ENCODE measurements at regions not wholly inside any gene's neighbourhood (a gene's known extent, or its start where the extent isn't known, plus 50 kb on each side); places are given as distances from the start of the nearest gene placed in this dataset.

- Mint-ChIP-seq H3K9me3 (peaks cover 1% of the 10 kb centered on the region), H3K27ac (no peak overlapping the region), H3K4me1 (no peaks in the 10 kb centered on the region), H3K36me3 (no peaks in the 10 kb centered on the region), H3K27me3 (no peaks in the 10 kb centered on the region), H3K4me3 (no peak overlapping the region)
- DNase-seq: no peak
These were observed 85.3 kb upstream of the MAF start for GRCh38 chr16:79685871-79686270.

GRCh38 chr16:79679334-79679733, 78.8 kb upstream of the MAF start:
- Mint-ChIP-seq H3K4me3 (no peak overlapping the region), H3K27me3 (no peaks in the 10 kb centered on the region), H3K27ac (no peak overlapping the region), H3K36me3 (no peaks in the 10 kb centered on the region), H3K4me1 (no peaks in the 10 kb centered on the region), H3K9me3 (no peaks in the 10 kb centered on the region)
- no peak for DNase-seq

GRCh38 chr16:79677799-79678530, 77.4 kb upstream of the MAF start:
- Mint-ChIP-seq H3K4me3 (no peak overlapping the region), H3K4me1 (no peaks in the 10 kb centered on the region), H3K36me3 (no peaks in the 10 kb centered on the region), H3K27ac (no peak overlapping the region), H3K27me3 (no peaks in the 10 kb centered on the region), H3K9me3 (no peaks in the 10 kb centered on the region)
- DNase-seq: no peak

- H3K27ac Mint-ChIP-seq: no peak overlapping the region
- no peaks in the 10 kb centered on the region for H3K36me3 Mint-ChIP-seq
- DNase-seq: no peak
- H3K27me3 Mint-ChIP-seq: no peaks in the 10 kb centered on the region
- H3K4me1 Mint-ChIP-seq: no peaks in the 10 kb centered on the region
- H3K9me3 Mint-ChIP-seq: peaks cover 4% of the 10 kb centered on the region
- no peak overlapping the region for H3K4me3 Mint-ChIP-seq
These were observed 73.1 kb upstream of the MAF start for GRCh38 chr16:79673635-79674034.

- Mint-ChIP-seq H3K36me3 (no peaks in the 10 kb centered on the region), H3K27ac (no peak overlapping the region), H3K4me3 (no peak overlapping the region), H3K27me3 (no peaks in the 10 kb centered on the region), H3K4me1 (no peaks in the 10 kb centered on the region), H3K9me3 (peaks cover 4% of the 10 kb centered on the region)
- no peak for DNase-seq
These were observed 72.0 kb upstream of the MAF start for GRCh38 chr16:79672524-79672923.

GRCh38 chr16:79668502-79668901, 68.0 kb upstream of the MAF start:
- no peak for DNase-seq
- Mint-ChIP-seq H3K4me3 (no peak overlapping the region), H3K4me1 (no peaks in the 10 kb centered on the region), H3K36me3 (no peaks in the 10 kb centered on the region), H3K27ac (no peak overlapping the region), H3K9me3 (peaks cover 4% of the 10 kb centered on the region), H3K27me3 (no peaks in the 10 kb centered on the region)

GRCh38 chr16:79665970-79666369, 65.4 kb upstream of the MAF start:
- Mint-ChIP-seq H3K4me3 (no peak overlapping the region), H3K27me3 (no peaks in the 10 kb centered on the region), H3K9me3 (peaks cover 7% of the 10 kb centered on the region)

GRCh38 chr16:79664407-79664806, 63.9 kb upstream of the MAF start:
- Mint-ChIP-seq H3K4me1 (no peaks in the 10 kb centered on the region), H3K4me3 (no peak overlapping the region), H3K27ac (no peak overlapping the region), H3K27me3 (no peaks in the 10 kb centered on the region), H3K36me3 (no peaks in the 10 kb centered on the region), H3K9me3 (peaks cover 7% of the 10 kb centered on the region)
- no peak for DNase-seq

More at GRCh38 chr16:79665970-79666369, 65.4 kb upstream of the MAF start:
- no peak overlapping the region for H3K27ac Mint-ChIP-seq
- no peaks in the 10 kb centered on the region for H3K4me1 Mint-ChIP-seq
- no peaks in the 10 kb centered on the region for H3K36me3 Mint-ChIP-seq
- DNase-seq: no peak

GRCh38 chr16:79662669-79663313, 62.3 kb upstream of the MAF start:
- Mint-ChIP-seq H3K4me3 (no peak overlapping the region), H3K9me3 (peaks cover 3% of the 10 kb centered on the region), H3K36me3 (no peaks in the 10 kb centered on the region), H3K4me1 (no peaks in the 10 kb centered on the region), H3K27me3 (no peaks in the 10 kb centered on the region), H3K27ac (no peak overlapping the region)
- DNase-seq: no peak

- peaks cover 3% of the 10 kb centered on the region for H3K9me3 Mint-ChIP-seq
- H3K36me3 Mint-ChIP-seq: no peaks in the 10 kb centered on the region
- H3K27me3 Mint-ChIP-seq: no peaks in the 10 kb centered on the region
These were observed 61.6 kb upstream of the MAF start for GRCh38 chr16:79662122-79662521.

GRCh38 chr16:79661578-79661977, 61.0 kb upstream of the MAF start:
- H3K27me3 Mint-ChIP-seq: no peaks in the 10 kb centered on the region
- H3K4me1 Mint-ChIP-seq: no peaks in the 10 kb centered on the region
- H3K36me3 Mint-ChIP-seq: no peaks in the 10 kb centered on the region
- no peak for DNase-seq
- H3K4me3 Mint-ChIP-seq: no peak overlapping the region
- H3K27ac Mint-ChIP-seq: no peak overlapping the region
- peaks cover 3% of the 10 kb centered on the region for H3K9me3 Mint-ChIP-seq

More at GRCh38 chr16:79662122-79662521, 61.6 kb upstream of the MAF start:
- Mint-ChIP-seq H3K27ac (no peak overlapping the region), H3K4me1 (no peaks in the 10 kb centered on the region), H3K4me3 (no peak overlapping the region)
- no peak for DNase-seq

- no peak overlapping the region for H3K27ac Mint-ChIP-seq
- H3K4me1 Mint-ChIP-seq: no peaks in the 10 kb centered on the region
- no peak for DNase-seq
- no peaks in the 10 kb centered on the region for H3K36me3 Mint-ChIP-seq
- peaks cover 3% of the 10 kb centered on the region for H3K9me3 Mint-ChIP-seq
- H3K4me3 Mint-ChIP-seq: no peak overlapping the region
- H3K27me3 Mint-ChIP-seq: no peaks in the 10 kb centered on the region
These were observed 58.8 kb upstream of the MAF start for GRCh38 chr16:79659344-79659743.

GRCh38 chr16:79658301-79659033, 57.9 kb upstream of the MAF start:
- no peaks in the 10 kb centered on the region for H3K27me3 Mint-ChIP-seq
- no peaks in the 10 kb centered on the region for H3K36me3 Mint-ChIP-seq
- DNase-seq: no peak
- no peak overlapping the region for H3K4me3 Mint-ChIP-seq
- H3K9me3 Mint-ChIP-seq: peaks cover 3% of the 10 kb centered on the region
- no peaks in the 10 kb centered on the region for H3K4me1 Mint-ChIP-seq
- no peak overlapping the region for H3K27ac Mint-ChIP-seq

GRCh38 chr16:79656553-79657115, 56.1 kb upstream of the MAF start:
- DNase-seq: no peak
- Mint-ChIP-seq H3K27ac (no peak overlapping the region), H3K4me1 (no peaks in the 10 kb centered on the region), H3K4me3 (no peak overlapping the region), H3K27me3 (no peaks in the 10 kb centered on the region), H3K9me3 (peaks cover under 1% of the 10 kb centered on the region), H3K36me3 (no peaks in the 10 kb centered on the region)

- Mint-ChIP-seq H3K4me3 (no peak overlapping the region), H3K27ac (no peak overlapping the region)
These were observed 52.9 kb upstream of the MAF start for GRCh38 chr16:79653373-79653891.

More at GRCh38 chr16:79653373-79653891, 52.9 kb upstream of the MAF start:
- Mint-ChIP-seq H3K4me1 (no peaks in the 10 kb centered on the region), H3K27me3 (no peaks in the 10 kb centered on the region), H3K9me3 (no peaks in the 10 kb centered on the region), H3K36me3 (no peaks in the 10 kb centered on the region)
- DNase-seq: no peak
